ENCODE measurements at regions not wholly inside any gene's neighbourhood (a gene's known extent, or its start where the extent isn't known, plus 50 kb on each side); places are given as distances from the start of the nearest gene placed in this dataset.

DNA sequence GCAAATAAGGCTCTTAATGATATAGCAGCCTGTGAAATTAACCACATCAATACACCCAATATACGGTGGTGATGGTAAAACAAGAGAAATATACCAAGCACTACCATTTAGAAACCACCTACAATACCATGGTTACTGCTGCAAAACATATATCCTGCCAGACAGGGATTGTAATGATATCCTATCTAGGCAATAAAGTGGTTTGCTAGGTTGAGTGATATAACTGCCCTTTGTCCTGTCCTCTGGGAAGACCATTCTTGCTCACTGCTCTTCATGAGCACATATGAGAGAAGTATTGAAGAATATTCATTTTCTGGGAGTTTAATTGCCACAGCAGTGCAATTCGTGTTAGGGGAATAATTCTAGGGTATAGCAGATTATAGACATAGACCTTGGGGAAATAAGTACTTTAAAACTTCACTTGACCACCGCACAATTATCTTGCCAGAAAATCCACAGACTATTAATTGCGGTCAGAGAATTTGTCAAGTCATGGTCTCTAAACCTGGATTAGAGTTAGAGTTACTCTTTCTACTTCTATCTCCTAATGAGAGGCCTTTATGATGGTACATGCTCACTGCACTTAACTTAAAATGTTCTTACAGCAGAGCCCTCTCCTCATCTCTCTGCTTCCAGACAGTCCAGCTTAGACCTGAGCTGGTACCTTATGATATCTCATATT is 413.0 kb downstream of the ZNF608 start:
- Histone ChIP-seq H3K4me1 (no peaks in the 10 kb centered on the region), H3K36me3 (no peaks in the 10 kb centered on the region), H3K27ac (no peak overlapping the region), H3K4me3 (no peak overlapping the region), H3K9me3 (peaks cover 0 to 16% (median 5%) of the 10 kb centered on the region in 12 donors), H3K27me3 (no peaks in the 10 kb centered on the region)
- no peak for ATAC-seq
- 91 to 98% (median 92%) methylated on average over 4 of the region's 4 CpGs for WGBS, 4 donors
- no peak for DNase-seq
- intact Hi-C loops (cut with DNase I), result no loop called here
- TF ChIP-seq, protein P1, sequence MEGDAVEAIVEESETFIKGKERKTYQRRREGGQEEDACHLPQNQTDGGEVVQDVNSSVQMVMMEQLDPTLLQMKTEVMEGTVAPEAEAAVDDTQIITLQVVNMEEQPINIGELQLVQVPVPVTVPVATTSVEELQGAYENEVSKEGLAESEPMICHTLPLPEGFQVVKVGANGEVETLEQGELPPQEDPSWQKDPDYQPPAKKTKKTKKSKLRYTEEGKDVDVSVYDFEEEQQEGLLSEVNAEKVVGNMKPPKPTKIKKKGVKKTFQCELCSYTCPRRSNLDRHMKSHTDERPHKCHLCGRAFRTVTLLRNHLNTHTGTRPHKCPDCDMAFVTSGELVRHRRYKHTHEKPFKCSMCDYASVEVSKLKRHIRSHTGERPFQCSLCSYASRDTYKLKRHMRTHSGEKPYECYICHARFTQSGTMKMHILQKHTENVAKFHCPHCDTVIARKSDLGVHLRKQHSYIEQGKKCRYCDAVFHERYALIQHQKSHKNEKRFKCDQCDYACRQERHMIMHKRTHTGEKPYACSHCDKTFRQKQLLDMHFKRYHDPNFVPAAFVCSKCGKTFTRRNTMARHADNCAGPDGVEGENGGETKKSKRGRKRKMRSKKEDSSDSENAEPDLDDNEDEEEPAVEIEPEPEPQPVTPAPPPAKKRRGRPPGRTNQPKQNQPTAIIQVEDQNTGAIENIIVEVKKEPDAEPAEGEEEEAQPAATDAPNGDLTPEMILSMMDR (IDR thresholded peaks at IDR 0.05), result no peak
- TF ChIP-seq POLR2A (IDR thresholded peaks at IDR 0.05), result no peak

DNA sequence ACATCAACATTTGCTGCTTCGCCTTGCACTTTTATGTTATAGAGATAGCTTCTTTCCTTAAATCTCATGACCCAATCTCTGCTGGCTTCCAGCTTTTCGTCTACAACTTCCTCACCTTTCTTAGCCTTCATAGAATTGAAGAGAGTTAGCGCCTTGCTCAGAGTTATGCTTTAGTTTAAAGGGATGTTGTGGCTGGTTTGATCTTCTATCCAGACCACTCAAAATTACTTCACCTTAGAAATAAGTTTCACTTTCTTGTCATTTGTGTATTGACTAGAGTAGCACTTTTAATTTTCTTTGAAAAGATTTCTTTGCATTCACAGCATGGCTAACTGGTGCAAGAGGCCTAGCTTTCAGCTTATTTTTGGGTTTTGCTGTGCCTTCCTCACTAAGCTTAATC is 414.2 kb downstream of the ZNF608 start:
- Histone ChIP-seq H3K4me3 (no peak overlapping the region), H3K36me3 (no peaks in the 10 kb centered on the region), H3K27me3 (no peaks in the 10 kb centered on the region), H3K4me1 (no peaks in the 10 kb centered on the region), H3K27ac (no peak overlapping the region), H3K9me3 (peaks cover 0 to 16% (median 5%) of the 10 kb centered on the region in 12 donors)
- ATAC-seq (no peak), DNase-seq (no peak)
- TF ChIP-seq, protein P1 (IDR thresholded peaks at IDR 0.05), result no peak
- TF ChIP-seq POLR2A (IDR thresholded peaks at IDR 0.05), result no peak
- WGBS, 4 donors, result 94 to 98% (median 95%) methylated on average over 3 of the region's 3 CpGs
- intact Hi-C loops (cut with DNase I), result no loop called here

DNA sequence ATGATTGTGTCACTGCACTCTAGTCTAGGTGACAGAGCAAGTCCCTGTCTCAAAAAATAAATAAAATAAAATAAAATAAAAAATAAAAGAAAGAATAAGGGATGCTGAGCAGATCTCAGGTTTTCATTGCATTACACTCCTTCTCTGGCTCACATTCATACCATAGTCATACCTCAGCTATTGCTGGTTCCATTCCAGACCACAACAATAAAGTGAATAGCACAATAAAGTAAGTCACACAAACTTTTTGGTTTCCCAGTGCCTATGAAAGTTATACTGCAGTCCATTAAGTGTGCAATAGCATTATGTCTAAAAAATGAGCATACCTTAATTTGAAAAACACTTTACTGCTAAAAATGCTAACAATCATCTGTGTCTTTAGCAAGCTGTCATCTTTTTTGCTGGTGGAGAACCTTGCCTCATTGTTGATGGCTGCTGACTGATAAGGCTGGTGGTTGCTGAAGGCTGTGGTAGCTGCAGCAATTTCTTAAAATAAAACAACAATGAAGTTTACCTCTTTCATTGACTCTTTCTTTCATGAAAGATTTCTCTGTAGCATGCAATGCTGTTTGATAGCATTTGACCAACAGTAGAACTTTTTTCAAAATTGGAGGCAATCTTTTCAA is 415.7 kb downstream of the ZNF608 start:
- peaks cover 0 to 16% (median 5%) of the 10 kb centered on the region in 12 donors for H3K9me3 ChIP-seq
- DNase-seq (no peak), ATAC-seq (no peak)
- H3K27me3 ChIP-seq, result no peaks in the 10 kb centered on the region
- no peak overlapping the region for H3K4me3 ChIP-seq
- H3K36me3 ChIP-seq, result no peaks in the 10 kb centered on the region
- intact Hi-C loops (cut with DNase I), result no loop called here
- no peak overlapping the region for H3K27ac ChIP-seq
- TF ChIP-seq POLR2A (IDR thresholded peaks at IDR 0.05), result no peak
- TF ChIP-seq, protein P1 (IDR thresholded peaks at IDR 0.05), result no peak
- H3K4me1 ChIP-seq, result no peaks in the 10 kb centered on the region

DNA sequence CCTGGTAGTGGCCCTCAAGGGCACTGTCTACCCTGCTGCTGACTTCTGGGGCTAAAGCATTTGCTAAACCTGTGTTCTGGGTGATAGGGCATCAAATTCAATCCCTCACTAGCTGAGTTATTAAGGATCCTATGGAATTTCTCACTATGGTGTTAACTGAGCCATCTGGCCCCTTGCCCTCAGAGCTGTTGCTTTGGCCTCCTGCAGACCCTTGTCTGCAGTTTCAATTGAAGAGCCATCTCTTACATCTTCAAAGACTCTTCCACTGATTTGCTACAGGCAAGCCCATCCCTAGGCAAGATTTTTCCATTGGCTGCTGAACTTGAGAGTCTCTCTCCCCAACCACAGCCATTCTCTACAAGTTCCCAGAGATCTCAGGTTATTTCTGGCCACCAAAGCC is 418.2 kb downstream of the ZNF608 start:
- H3K36me3 ChIP-seq, result no peaks in the 10 kb centered on the region
- no peak overlapping the region for H3K4me3 ChIP-seq
- H3K27ac ChIP-seq, result no peak overlapping the region
- H3K9me3 ChIP-seq, result peaks cover 0 to 16% (median 5%) of the 10 kb centered on the region in 12 donors
- no peaks in the 10 kb centered on the region for H3K4me1 ChIP-seq
- DNase-seq, result no peak
- intact Hi-C loops (cut with DNase I), result no loop called here
- H3K27me3 ChIP-seq, result no peaks in the 10 kb centered on the region
- no peak for ATAC-seq
- TF ChIP-seq, protein P1 (IDR thresholded peaks at IDR 0.05), result no peak
- TF ChIP-seq POLR2A (IDR thresholded peaks at IDR 0.05), result no peak
